Type B pancreatic cell (in vitro differentiated cells): ENCODE measurements at regions not wholly inside any gene's neighbourhood (a gene's known extent, or its start where the extent isn't known, plus 50 kb on each side); places are given as distances from the start of the nearest gene placed in this dataset.
A peak's percentile ranks its signal among the peaks of the same experiment; 100 is the strongest.

ENCODE experiments used
- DNase-seq: peaks from one replicate; pipeline ENCODE4 v3.0.0; 2021; ENCODE audit warnings: mixed read lengths; ENCODE audit not compliant: unreplicated experiment; ENCODE audit errors: extremely low spot score
- H3K27ac Mint-ChIP-seq: 2 replicates; pipeline ENCODE4 v1.8.0; 2021; ENCODE audit warnings: mild to moderate bottlenecking, mixed read lengths
- H3K27me3 Mint-ChIP-seq: 2 replicates; pipeline ENCODE4 v1.8.0; 2021; ENCODE audit warnings: mixed read lengths
- H3K36me3 Mint-ChIP-seq: 2 replicates; pipeline ENCODE4 v1.8.0; 2021; ENCODE audit warnings: mixed read lengths
- H3K4me1 Mint-ChIP-seq: one replicate; pipeline ENCODE4 v1.8.0; 2021; ENCODE audit warnings: mixed read lengths; ENCODE audit not compliant: unreplicated experiment
- H3K4me3 Mint-ChIP-seq: 2 replicates; pipeline ENCODE4 v1.8.0; 2021; ENCODE audit warnings: mild to moderate bottlenecking, mixed read lengths
- H3K9me3 Mint-ChIP-seq: 2 replicates; pipeline ENCODE4 v1.8.0; 2021; ENCODE audit warnings: mixed read lengths
- TF ChIP-seq, protein P1 (sequence below): fragments of 200-600 bp; sonication (generic); conservative IDR thresholded peaks from 2 replicates; pipeline ENCODE4 v1.5.0; 2021; ENCODE audit warnings: antibody characterized with exemption, mild to moderate bottlenecking

DNA sequence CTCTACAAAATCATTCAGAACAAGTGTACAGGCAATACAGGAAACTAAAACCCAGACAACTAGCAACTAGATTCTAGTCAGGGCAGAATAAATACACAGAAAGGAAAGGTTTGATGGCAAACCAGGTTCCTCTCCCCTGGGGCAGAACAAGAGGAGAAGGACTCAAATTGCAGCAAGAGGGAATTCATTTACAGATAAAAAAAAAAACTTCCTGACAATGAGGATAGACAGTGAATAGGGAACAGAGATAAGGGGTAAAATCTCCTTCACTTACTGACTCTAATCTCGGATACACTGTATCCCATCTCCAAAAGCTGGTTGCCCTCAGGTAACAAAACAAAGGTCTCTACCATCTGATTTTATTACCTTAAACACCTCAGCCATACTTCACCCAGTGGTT is 244.0 kb downstream of the SEC61B start:
- Mint-ChIP-seq H3K4me3 (no peak overlapping the region), H3K27ac (no peak overlapping the region)

GRCh38 chr9:99466781-99467180 is 244.7 kb downstream of the SEC61B start:
- H3K9me3 Mint-ChIP-seq = no peaks in the 10 kb centered on the region
- H3K27me3 Mint-ChIP-seq = no peaks in the 10 kb centered on the region
- H3K36me3 Mint-ChIP-seq = no peaks in the 10 kb centered on the region
- peaks cover 10% of the 10 kb centered on the region for H3K4me1 Mint-ChIP-seq
- DNase-seq = no peak
- peak overlapping the region; percentile 39 for H3K27ac Mint-ChIP-seq
- H3K4me3 Mint-ChIP-seq = no peak overlapping the region
- TF ChIP-seq, protein P1, sequence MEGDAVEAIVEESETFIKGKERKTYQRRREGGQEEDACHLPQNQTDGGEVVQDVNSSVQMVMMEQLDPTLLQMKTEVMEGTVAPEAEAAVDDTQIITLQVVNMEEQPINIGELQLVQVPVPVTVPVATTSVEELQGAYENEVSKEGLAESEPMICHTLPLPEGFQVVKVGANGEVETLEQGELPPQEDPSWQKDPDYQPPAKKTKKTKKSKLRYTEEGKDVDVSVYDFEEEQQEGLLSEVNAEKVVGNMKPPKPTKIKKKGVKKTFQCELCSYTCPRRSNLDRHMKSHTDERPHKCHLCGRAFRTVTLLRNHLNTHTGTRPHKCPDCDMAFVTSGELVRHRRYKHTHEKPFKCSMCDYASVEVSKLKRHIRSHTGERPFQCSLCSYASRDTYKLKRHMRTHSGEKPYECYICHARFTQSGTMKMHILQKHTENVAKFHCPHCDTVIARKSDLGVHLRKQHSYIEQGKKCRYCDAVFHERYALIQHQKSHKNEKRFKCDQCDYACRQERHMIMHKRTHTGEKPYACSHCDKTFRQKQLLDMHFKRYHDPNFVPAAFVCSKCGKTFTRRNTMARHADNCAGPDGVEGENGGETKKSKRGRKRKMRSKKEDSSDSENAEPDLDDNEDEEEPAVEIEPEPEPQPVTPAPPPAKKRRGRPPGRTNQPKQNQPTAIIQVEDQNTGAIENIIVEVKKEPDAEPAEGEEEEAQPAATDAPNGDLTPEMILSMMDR = no peak

More for the DNA sequence above, 244.0 kb downstream of the SEC61B start:
- H3K36me3 Mint-ChIP-seq = no peaks in the 10 kb centered on the region
- no peaks in the 10 kb centered on the region for H3K27me3 Mint-ChIP-seq
- no peaks in the 10 kb centered on the region for H3K9me3 Mint-ChIP-seq
- TF ChIP-seq, protein P1 = no peak
- no peak for DNase-seq
- H3K4me1 Mint-ChIP-seq = peaks cover 10% of the 10 kb centered on the region

- Mint-ChIP-seq H3K27me3 (no peaks in the 10 kb centered on the region), H3K27ac (no peak overlapping the region), H3K4me1 (peaks cover 6% of the 10 kb centered on the region), H3K36me3 (no peaks in the 10 kb centered on the region), H3K9me3 (no peaks in the 10 kb centered on the region), H3K4me3 (no peak overlapping the region)
- TF ChIP-seq, protein P1 = no peak
- DNase-seq = no peak
Observed at GRCh38 chr9:99471033-99471432, 249.0 kb downstream of the SEC61B start.

- Mint-ChIP-seq H3K27me3 (no peaks in the 10 kb centered on the region), H3K9me3 (no peaks in the 10 kb centered on the region), H3K4me3 (no peak overlapping the region), H3K27ac (no peak overlapping the region), H3K36me3 (no peaks in the 10 kb centered on the region), H3K4me1 (no peaks in the 10 kb centered on the region)
- TF ChIP-seq, protein P1 = no peak
- DNase-seq = no peak
Observed at GRCh38 chr9:99472240-99472915, 250.3 kb downstream of the SEC61B start.

GRCh38 chr9:99472916-99473245 is 250.8 kb downstream of the SEC61B start:
- DNase-seq = no peak

More at GRCh38 chr9:99472916-99473245, 250.8 kb downstream of the SEC61B start:
- H3K4me1 Mint-ChIP-seq = no peaks in the 10 kb centered on the region
- TF ChIP-seq, protein P1 = no peak
- H3K36me3 Mint-ChIP-seq = no peaks in the 10 kb centered on the region
- no peaks in the 10 kb centered on the region for H3K9me3 Mint-ChIP-seq
- H3K27me3 Mint-ChIP-seq = no peaks in the 10 kb centered on the region
- no peak overlapping the region for H3K4me3 Mint-ChIP-seq
- H3K27ac Mint-ChIP-seq = no peak overlapping the region
